Smooth muscle cell (in vitro differentiated cells): ENCODE measurements at regions not wholly inside any gene's neighbourhood (a gene's known extent, or its start where the extent isn't known, plus 50 kb on each side); places are given as distances from the start of the nearest gene placed in this dataset.

ENCODE experiments used
- DNase-seq: peaks from one replicate; lab custom pipeline; 2025; ENCODE audit not compliant: unreplicated experiment; lab: John Stamatoyannopoulos, UW
- H2AFZ ChIP-seq: fragments of 200-600 bp; sonication (generic); 2 replicates; pipeline ENCODE4 v1.6.0; 2016; ENCODE audit warnings: antibody characterized with exemption, low read depth, mild to moderate bottlenecking
- H3F3A ChIP-seq: fragments of 200-600 bp; sonication (generic); 2 replicates; pipeline ENCODE4 v1.6.0; 2017; ENCODE audit warnings: antibody characterized with exemption, low read depth
- H3K27ac ChIP-seq: fragments of 200-600 bp; sonication (generic); 2 replicates; pipeline ENCODE4 v1.5.1; 2016; ENCODE audit warnings: low read depth, mild to moderate bottlenecking
- H3K27me3 ChIP-seq: fragments of 200-600 bp; sonication (generic); 2 replicates; pipeline ENCODE4 v1.6.1; 2016; ENCODE audit warnings: low read depth, mild to moderate bottlenecking
- H3K36me3 ChIP-seq: fragments of 200-600 bp; sonication (generic); 2 replicates; pipeline ENCODE4 v1.5.1; 2016; ENCODE audit warnings: low read depth
- H3K4me1 ChIP-seq: fragments of 200-600 bp; sonication (generic); 2 replicates; pipeline ENCODE4 v1.5.1; 2016; ENCODE audit warnings: low read depth
- H3K4me2 ChIP-seq: fragments of 200-600 bp; sonication (generic); 2 replicates; pipeline ENCODE4 v1.6.0; 2016; ENCODE audit warnings: mild to moderate bottlenecking
- H3K4me3 ChIP-seq: fragments of 200-600 bp; sonication (generic); 2 replicates; pipeline ENCODE4 v1.5.1; 2016; ENCODE audit warnings: mild to moderate bottlenecking
- H3K79me2 ChIP-seq: fragments of 200-600 bp; sonication (generic); 2 replicates; pipeline ENCODE4 v1.6.0; 2016; ENCODE audit warnings: low read depth, mild to moderate bottlenecking
- H3K9ac ChIP-seq: fragments of 200-600 bp; sonication (generic); 2 replicates; pipeline ENCODE4 v1.6.0; 2016; ENCODE audit warnings: low read depth
- H3K9me3 ChIP-seq: fragments of 200-600 bp; sonication (generic); replicated peaks from 2 replicates; pipeline ENCODE4 v1.5.1; 2016; ENCODE audit warnings: low read depth
- H4K20me1 ChIP-seq: fragments of 200-600 bp; sonication (generic); 2 replicates; pipeline ENCODE4 v1.6.0; 2016; ENCODE audit warnings: low read depth
- CTCF ChIP-seq: fragments of 200-600 bp; sonication (generic); IDR thresholded peaks from 2 replicates; pipeline ENCODE4 v1.5.1; 2017; ENCODE audit warnings: borderline replicate concordance, mild to moderate bottlenecking, antibody characterized with exemption; ENCODE audit not compliant: insufficient read depth, poor library complexity, severe bottlenecking
- WGBS: methylation state at CpG from one replicate; pipeline ENCODE4 v1.1.7; 2016; ENCODE audit warnings: low lambda C conversion rate; 5-methylcytosine and 5-hydroxymethylcytosine counted together

GRCh38 chr1:60348884-60349283 is 275.3 kb upstream of the C1orf87 start:
- WGBS = 84% methylated on average over 1 of the region's 1 CpG
- Histone ChIP-seq H3K4me2 (no peak overlapping the region), H3K4me3 (no peak overlapping the region), H3K27me3 (no peaks in the 10 kb centered on the region), H3F3A (no peaks in the 10 kb centered on the region), H3K79me2 (no peaks in the 10 kb centered on the region), H2AFZ (no peak overlapping the region), H3K9me3 (no peaks in the 10 kb centered on the region), H3K9ac (no peak overlapping the region), H3K4me1 (no peaks in the 10 kb centered on the region), H4K20me1 (no peaks in the 10 kb centered on the region), H3K36me3 (no peaks in the 10 kb centered on the region), H3K27ac (no peak overlapping the region)
- no peak for TF ChIP-seq CTCF
- DNase-seq = no peak

GRCh38 chr1:60345621-60346020 is 272.1 kb upstream of the C1orf87 start:
- no peak for TF ChIP-seq CTCF
- no peaks in the 10 kb centered on the region for H3K79me2 ChIP-seq
- H4K20me1 ChIP-seq = no peaks in the 10 kb centered on the region
- H3K9ac ChIP-seq = no peak overlapping the region
- no peak overlapping the region for H3K4me2 ChIP-seq
- no peaks in the 10 kb centered on the region for H3K27me3 ChIP-seq
- no peaks in the 10 kb centered on the region for H3K4me1 ChIP-seq
- H3K27ac ChIP-seq = no peak overlapping the region
- no peaks in the 10 kb centered on the region for H3F3A ChIP-seq
- H3K36me3 ChIP-seq = no peaks in the 10 kb centered on the region
- WGBS = 89% methylated on average over 1 of the region's 1 CpG
- no peak for DNase-seq
- no peak overlapping the region for H3K4me3 ChIP-seq
- no peaks in the 10 kb centered on the region for H3K9me3 ChIP-seq
- no peak overlapping the region for H2AFZ ChIP-seq

GRCh38 chr1:60345049-60345448 is 271.5 kb upstream of the C1orf87 start:
- Histone ChIP-seq H3K4me1 (no peaks in the 10 kb centered on the region), H3F3A (no peaks in the 10 kb centered on the region), H3K9me3 (no peaks in the 10 kb centered on the region), H3K36me3 (no peaks in the 10 kb centered on the region), H3K4me2 (no peak overlapping the region), H3K27me3 (no peaks in the 10 kb centered on the region), H3K9ac (no peak overlapping the region), H4K20me1 (no peaks in the 10 kb centered on the region), H3K27ac (no peak overlapping the region), H3K79me2 (no peaks in the 10 kb centered on the region), H3K4me3 (no peak overlapping the region), H2AFZ (no peak overlapping the region)
- 78% methylated on average over 4 of the region's 4 CpGs for WGBS
- no peak for TF ChIP-seq CTCF
- no peak for DNase-seq

GRCh38 chr1:60343736-60344135 is 270.2 kb upstream of the C1orf87 start:
- Histone ChIP-seq H3K4me2 (no peak overlapping the region), H3K27me3 (no peaks in the 10 kb centered on the region), H3K4me3 (no peak overlapping the region), H2AFZ (no peak overlapping the region), H3F3A (no peaks in the 10 kb centered on the region), H3K4me1 (no peaks in the 10 kb centered on the region), H3K36me3 (no peaks in the 10 kb centered on the region), H3K9ac (no peak overlapping the region), H3K27ac (no peak overlapping the region), H3K9me3 (no peaks in the 10 kb centered on the region), H4K20me1 (no peaks in the 10 kb centered on the region), H3K79me2 (no peaks in the 10 kb centered on the region)
- TF ChIP-seq CTCF = no peak
- 93% methylated on average over 2 of the region's 2 CpGs for WGBS
- DNase-seq = no peak
